K562 (cell line): ENCODE measurements at regions not wholly inside any gene's neighbourhood (a gene's known extent, or its start where the extent isn't known, plus 50 kb on each side); places are given as distances from the start of the nearest gene placed in this dataset.

ENCODE experiments used
- ATAC-seq: fragments of 200-7000 bp; cut with Tn5 transposase; 3 replicates; pipeline ENCODE4 v1.9.1; 2020; ENCODE audit warnings: moderate library complexity
- BruUV-seq: library from RNA; stranded (reverse); fragments of 400-500 nt; replicated peaks from 2 replicates; lab custom pipeline; 2021; lab: Mats Ljungman, UMichigan
- CTCF ChIA-PET: fragments of 300-600 bp; formaldehyde crosslinking; extraction: SDS; loops from one replicate; lab custom pipeline; 2021; ENCODE audit warnings: low intra/inter-chr PET ratio; lab: Yijun Ruan, JAX
- POLR2A ChIA-PET: fragments of 300-600, 350-650 bp; sonication (Branson Sonifier 250); formaldehyde crosslinking; extraction: SDS; loops from one replicate; lab custom pipeline; 2021; ENCODE audit warnings: antibody characterized with exemption, inconsistent platforms; lab: Yijun Ruan, JAX
- DNase-seq, 4 experiments: peaks; one replicate each; pipeline versions ENCODE4 v3.0.0 to v3.0.0-alpha.2; 2011 to 2018; ENCODE audit warnings: low spot score in 3 of 4, mixed read lengths in 3 of 4; ENCODE audit errors: extremely low read depth in 1 of 4
- FAIRE-seq: peaks from 2 replicates; lab custom pipeline; 2011; peaks lifted over from hg19 to GRCh38; lab: Jason Lieb, UNC
- H2AFZ ChIP-seq: 2 replicates; pipeline ENCODE4 v1.6.0; 2011; ENCODE audit warnings: low read depth, low read length, control low read depth, inconsistent platforms
- H3K27ac ChIP-seq: fragments of 200-600 bp; 3 replicates; pipeline ENCODE4 v1.8.0; 2011; ENCODE audit warnings: low read depth, mild to moderate bottlenecking, control low read depth, inconsistent platforms, low read length, moderate library complexity, mixed read lengths; ENCODE audit errors: extremely low read depth
- H3K27me3 ChIP-seq, 2 experiments: fragments of 300-600 bp in 1 of 2; 2 replicates in 1 of 2; 3 replicates in 1 of 2; pipeline versions ENCODE4 v1.6.0 to v1.8.0; 2011; ENCODE audit warnings: inconsistent platforms in 2 of 2, low read length in 2 of 2, mild to moderate bottlenecking in 1 of 2, mixed read lengths in 1 of 2, moderate library complexity in 1 of 2; ENCODE audit not compliant: control insufficient read depth in 2 of 2, insufficient read depth in 2 of 2
- H3K36me3 ChIP-seq: fragments of 300-600 bp; 3 replicates; pipeline ENCODE4 v1.8.0; 2011; ENCODE audit warnings: mild to moderate bottlenecking, low read length, inconsistent platforms; ENCODE audit not compliant: control insufficient read depth, insufficient read depth
- H3K4me1 ChIP-seq, 2 experiments: fragments of 200-600 bp in 1 of 2; replicated peaks in 1 of 2; 2 replicates in 1 of 2; 3 replicates in 1 of 2; pipeline versions ENCODE4 v1.5.1 to v1.8.0; 2011; ENCODE audit warnings: inconsistent platforms in 2 of 2, low read length in 2 of 2, mild to moderate bottlenecking in 1 of 2, mixed read lengths in 1 of 2, moderate library complexity in 1 of 2; ENCODE audit not compliant: control insufficient read depth in 2 of 2, insufficient read depth in 2 of 2
- H3K4me2 ChIP-seq: 2 replicates; pipeline ENCODE4 v1.6.1; 2011; ENCODE audit warnings: low read length, control low read depth, inconsistent platforms, mixed read lengths; ENCODE audit not compliant: insufficient read depth
- H3K4me3 ChIP-seq: fragments of 200-600 bp; sonication (generic), shearing (Covaris generic); 2 replicates; pipeline ENCODE4 v1.5.1; 2016; ENCODE audit warnings: control low read depth, inconsistent platforms
- H3K79me2 ChIP-seq: fragments of 200-600 bp; 3 replicates; pipeline ENCODE4 v1.8.0; 2011; ENCODE audit warnings: low read length, inconsistent platforms; ENCODE audit not compliant: control insufficient read depth, insufficient read depth
- H3K9ac ChIP-seq, 2 experiments: 2 replicates each; pipeline versions ENCODE4 v1.6.0 to v1.6.1; 2011; ENCODE audit warnings: low read depth in 2 of 2, low read length in 2 of 2, control low read depth in 1 of 2, inconsistent platforms in 1 of 2, mild to moderate bottlenecking in 1 of 2, mixed read lengths in 1 of 2; ENCODE audit not compliant: insufficient read depth in 1 of 2
- H3K9me1 ChIP-seq: one replicate; pipeline ENCODE4 v1.6.0; 2011; ENCODE audit warnings: inconsistent platforms, mild to moderate bottlenecking, low read length, moderate library complexity; ENCODE audit not compliant: control insufficient read depth, insufficient read depth
- H3K9me3 ChIP-seq: replicated peaks from 2 replicates; pipeline ENCODE4 v1.5.1; 2011; ENCODE audit warnings: low read depth, low read length, inconsistent platforms; ENCODE audit not compliant: control insufficient read depth, insufficient read depth
- H4K20me1 ChIP-seq: replicated peaks from 2 replicates; pipeline ENCODE4 v1.6.1; 2011; ENCODE audit warnings: low read length, inconsistent platforms, mixed read lengths; ENCODE audit not compliant: control insufficient read depth, insufficient read depth
- CGGBP1 ChIP-seq: fragments of 250-450 bp; sonication (Bioruptor Pico); IDR thresholded peaks from 2 replicates; pipeline ENCODE4 v1.9.0; 2021; ENCODE audit warnings: mild to moderate bottlenecking
- CTCF ChIP-seq, 3 experiments: IDR thresholded peaks in 2 of 3; conservative IDR thresholded peaks in 1 of 3; 2 replicates each; pipeline ENCODE4 v1.5.1; 2011 to 2012; ENCODE audit warnings: low read length in 3 of 3, mild to moderate bottlenecking in 3 of 3, control low read depth in 2 of 3, improper control_type of control experiment in 1 of 3, inconsistent platforms in 1 of 3, low read depth in 1 of 3, mixed read lengths in 1 of 3, moderate library complexity in 1 of 3; ENCODE audit not compliant: insufficient read depth in 2 of 3
- HIVEP1 ChIP-seq: fragments of 250-450 bp; sonication (Bioruptor Pico); IDR thresholded peaks from 2 replicates; pipeline ENCODE4 v1.4.0; 2020; ENCODE audit warnings: mild to moderate bottlenecking
- HMG20A ChIP-seq: fragments of 450-650 bp; formaldehyde crosslinking; conservative IDR thresholded peaks from 2 replicates; pipeline ENCODE4 v1.4.0; 2020; ENCODE audit warnings: mild to moderate bottlenecking, mixed read lengths
- MAZ ChIP-seq, 2 experiments: fragments of 450-650 bp in 1 of 2; sonication (generic) in 1 of 2; formaldehyde crosslinking; IDR thresholded peaks in 1 of 2; conservative IDR thresholded peaks in 1 of 2; 2 replicates each; pipeline versions ENCODE4 v1.4.0 to v1.5.0; 2020; ENCODE audit warnings: mild to moderate bottlenecking in 1 of 2, missing genetic modification reagents in 1 of 2
- MEIS2 ChIP-seq: fragments of 450-650 bp; IDR thresholded peaks from 2 replicates; pipeline ENCODE4 v1.6.1; 2014; ENCODE audit warnings: mild to moderate bottlenecking; ENCODE audit not compliant: partially characterized antibody
- MXI1 ChIP-seq: IDR thresholded peaks from 2 replicates; pipeline ENCODE4 v1.6.1; 2011; ENCODE audit warnings: low read depth, mild to moderate bottlenecking, improper control_type of control experiment, low read length
- NELFE ChIP-seq: IDR thresholded peaks from 2 replicates; pipeline ENCODE4 v1.6.1; 2011; ENCODE audit warnings: mild to moderate bottlenecking; ENCODE audit not compliant: insufficient read depth, insufficient read length
- NFE2L1 ChIP-seq: fragments of 450-650 bp; IDR thresholded peaks from 2 replicates; pipeline ENCODE4 v1.6.1; 2016; ENCODE audit warnings: missing genetic modification characterization, low read depth, mild to moderate bottlenecking, missing compliant biosample characterization, moderate library complexity, borderline replicate concordance
- NRF1 ChIP-seq, 2 experiments: fragments of 450-650 bp; IDR thresholded peaks in 1 of 2; conservative IDR thresholded peaks in 1 of 2; 2 replicates each; pipeline ENCODE4 v1.6.1; 2014; ENCODE audit warnings: mild to moderate bottlenecking in 2 of 2
- PTBP1 ChIP-seq: fragments of 200-400 bp; formaldehyde crosslinking; IDR thresholded peaks from 2 replicates; pipeline ENCODE4 v1.6.1; 2017; ENCODE audit warnings: low read depth, low read length
- WGBS: fragments of 100-300 bp; shearing (Covaris generic); methylation state at CpG from one replicate; pipeline ENCODE4 v1.1.6; 2016; ENCODE audit warnings: low coverage, mixed read lengths; ENCODE audit not compliant: insufficient coverage; ENCODE audit errors: missing lambda C conversion rate; 5-methylcytosine and 5-hydroxymethylcytosine counted together
- in situ Hi-C: fragments of 300-500 bp; cut with MboI; formaldehyde crosslinking; loops from 4 replicates; pipeline ENCODE4 v1.15.0; 2018; ENCODE audit warnings: inconsistent platforms, mixed read lengths
- intact Hi-C: fragments of 100-400 bp; cut with micrococcal nuclease; formaldehyde crosslinking; loops from 2 replicates; pipeline ENCODE4 v1.14.2; 2022

GRCh38 chr12:72102150-72102549 lies 163.5 kb downstream of the TPH2 start:
- CTCF ChIA-PET, result no interaction called here
- Histone ChIP-seq H3K27me3 (no peaks in the 10 kb centered on the region), H3K79me2 (no peaks in the 10 kb centered on the region), H3K9ac (no peak overlapping the region), H3K4me2 (no peak overlapping the region), H3K4me3 (no peak overlapping the region), H3K4me1 (no peaks in the 10 kb centered on the region), H3K36me3 (no peaks in the 10 kb centered on the region), H3K9me3 (no peaks in the 10 kb centered on the region), H4K20me1 (no peaks in the 10 kb centered on the region), H3K9me1 (no peaks in the 10 kb centered on the region), H3K27ac (no peak overlapping the region), H2AFZ (no peak overlapping the region)
- no peak for ATAC-seq
- TF ChIP-seq MAZ (CRISPR knock-in tag; conservative IDR thresholded peaks at IDR 0.05 in 1 of 2, IDR thresholded peaks at IDR 0.05 in 1 of 2), result no peak
- no peak for TF ChIP-seq NELFE
- TF ChIP-seq MXI1, result no peak
- TF ChIP-seq NFE2L1 (tag), result no peak
- no peak for TF ChIP-seq MEIS2
- TF ChIP-seq HMG20A (CRISPR knock-in tag), result no peak
- TF ChIP-seq CGGBP1 (CRISPR knock-in tag), result no peak
- in situ Hi-C loops (no loop called here), intact Hi-C loops (no loop called here)
- no peak for DNase-seq
- no TSS peak for BruUV-seq
- POLR2A ChIA-PET, result no interaction called here
- FAIRE-seq, result no peak
- WGBS, result 0% methylated on average over 3 of the region's 3 CpGs

GRCh38 chr12:72105849-72106248 lies 166.3 kb upstream of the TRHDE start:
- POLR2A ChIA-PET, result interaction anchor here (0.6 kb wide), 1 partner anchor 1543 kb away, joined by 3 read pairs; no protein-coding TSS in a partner anchor
- no peaks in the 10 kb centered on the region for H3K9me3 ChIP-seq
- BruUV-seq, result no TSS peak
- no peaks in the 10 kb centered on the region for H3K79me2 ChIP-seq
- in situ Hi-C loops, result no loop called here
- no peaks in the 10 kb centered on the region for H4K20me1 ChIP-seq
- H3K4me1 ChIP-seq, result no peaks in the 10 kb centered on the region
- no peak overlapping the region for H3K4me3 ChIP-seq
- no peak for DNase-seq
- CTCF ChIA-PET, result no interaction called here
- FAIRE-seq, result no peak
- no peak overlapping the region for H3K9ac ChIP-seq
- H3K27ac ChIP-seq, result no peak overlapping the region
- intact Hi-C loops, result no loop called here
- ATAC-seq, result no peak
- no peak overlapping the region for H2AFZ ChIP-seq
- no peaks in the 10 kb centered on the region for H3K9me1 ChIP-seq
- H3K27me3 ChIP-seq, result no peaks in the 10 kb centered on the region; a peak in 1 of 5 replicates
- no peaks in the 10 kb centered on the region for H3K36me3 ChIP-seq
- no peak overlapping the region for H3K4me2 ChIP-seq
- TF ChIP-seq HIVEP1 (CRISPR knock-in tag), result no peak
- no peak for TF ChIP-seq NRF1 (conservative IDR thresholded peaks at IDR 0.05 in 1 of 2, IDR thresholded peaks at IDR 0.05 in 1 of 2)
- no peak for TF ChIP-seq CTCF (IDR thresholded peaks at IDR 0.05 in 2 of 3, conservative IDR thresholded peaks at IDR 0.05 in 1 of 3; ENCODE audit: insufficient read depth in 2 of 3, low read depth in 1 of 3, low read length in 3 of 3)
- no peak for TF ChIP-seq PTBP1
